Peyer's patch (tissue), 4 donors: ENCODE measurements at regions not wholly inside any gene's neighbourhood (a gene's known extent, or its start where the extent isn't known, plus 50 kb on each side); places are given as distances from the start of the nearest gene placed in this dataset.

ENCODE experiments used
- DNase-seq, 3 donors: peaks; one replicate each; pipeline ENCODE4 v3.0.0-alpha.2; 2017 to 2019
- H3K27ac ChIP-seq, 4 donors: fragments of 200-600 bp; sonication (generic); one replicate each; pipeline ENCODE4 v1.5.1; 2016 to 2019
- H3K27me3 ChIP-seq, 2 donors: fragments of 200-600 bp; sonication (generic); one replicate each; pipeline ENCODE4 v1.5.1; 2019
- H3K36me3 ChIP-seq, 3 donors: fragments of 200-600 bp; sonication (generic); one replicate each; pipeline ENCODE4 v1.5.1; 2016 to 2019
- H3K4me1 ChIP-seq, 4 donors: fragments of 200-600 bp; sonication (generic); one replicate each; pipeline ENCODE4 v1.5.1; 2016 to 2019
- H3K4me3 ChIP-seq, 4 donors: fragments of 200-600 bp; sonication (generic); 1 replicate in 3 of 4; 2 replicates in 1 of 4; pipeline ENCODE4 v1.5.1; 2016 to 2019; ENCODE audit warnings: mild to moderate bottlenecking in 1 of 4
- H3K9me3 ChIP-seq, 4 donors: fragments of 200-600 bp; sonication (generic); one replicate each; pipeline ENCODE4 v1.5.1; 2016 to 2019; ENCODE audit warnings: mild to moderate bottlenecking in 1 of 4
- POLR2A ChIP-seq, 2 donors: fragments of 450-650 bp; IDR thresholded peaks; one replicate each; pipeline ENCODE4 v1.5.1; 2017; ENCODE audit warnings: antibody characterized with exemption in 2 of 2, mild to moderate bottlenecking in 2 of 2, moderate library complexity in 2 of 2
- TF ChIP-seq, protein P1 (sequence below), 6 experiments: fragments of 450-650 bp in 4 of 6; fragments of 200-600 bp in 2 of 6; sonication (generic) in 1 of 6; IDR thresholded peaks; one replicate each; pipeline ENCODE4 v1.5.1; 2017 to 2019; ENCODE audit warnings: antibody characterized with exemption in 6 of 6, mild to moderate bottlenecking in 3 of 6, moderate library complexity in 1 of 6

DNA sequence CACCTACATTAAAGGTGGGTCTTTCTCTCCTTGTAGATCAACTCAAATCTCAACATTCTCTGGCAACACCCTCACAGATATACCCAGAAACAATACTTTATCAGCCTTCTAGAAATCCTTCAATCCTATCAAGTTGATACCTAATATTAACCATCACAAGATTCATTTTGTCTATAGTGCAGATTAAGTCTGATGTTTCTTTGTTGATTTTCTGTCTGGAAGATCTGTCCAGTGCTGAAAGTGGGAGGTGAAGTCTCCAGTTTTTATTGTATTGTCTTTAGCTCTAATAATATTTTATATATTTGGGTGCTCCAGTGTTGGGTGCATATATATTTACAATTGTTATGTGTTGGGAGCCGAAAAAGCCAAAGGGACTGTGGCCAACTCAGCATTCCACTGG is 493.9 kb upstream of the ADGRB3 start:
- TF ChIP-seq, protein P1, sequence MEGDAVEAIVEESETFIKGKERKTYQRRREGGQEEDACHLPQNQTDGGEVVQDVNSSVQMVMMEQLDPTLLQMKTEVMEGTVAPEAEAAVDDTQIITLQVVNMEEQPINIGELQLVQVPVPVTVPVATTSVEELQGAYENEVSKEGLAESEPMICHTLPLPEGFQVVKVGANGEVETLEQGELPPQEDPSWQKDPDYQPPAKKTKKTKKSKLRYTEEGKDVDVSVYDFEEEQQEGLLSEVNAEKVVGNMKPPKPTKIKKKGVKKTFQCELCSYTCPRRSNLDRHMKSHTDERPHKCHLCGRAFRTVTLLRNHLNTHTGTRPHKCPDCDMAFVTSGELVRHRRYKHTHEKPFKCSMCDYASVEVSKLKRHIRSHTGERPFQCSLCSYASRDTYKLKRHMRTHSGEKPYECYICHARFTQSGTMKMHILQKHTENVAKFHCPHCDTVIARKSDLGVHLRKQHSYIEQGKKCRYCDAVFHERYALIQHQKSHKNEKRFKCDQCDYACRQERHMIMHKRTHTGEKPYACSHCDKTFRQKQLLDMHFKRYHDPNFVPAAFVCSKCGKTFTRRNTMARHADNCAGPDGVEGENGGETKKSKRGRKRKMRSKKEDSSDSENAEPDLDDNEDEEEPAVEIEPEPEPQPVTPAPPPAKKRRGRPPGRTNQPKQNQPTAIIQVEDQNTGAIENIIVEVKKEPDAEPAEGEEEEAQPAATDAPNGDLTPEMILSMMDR (IDR thresholded peaks at IDR 0.05) = no peak
- no peak for TF ChIP-seq POLR2A (IDR thresholded peaks at IDR 0.05)
- no peaks in the 10 kb centered on the region for H3K9me3 ChIP-seq
- no peak for DNase-seq

DNA sequence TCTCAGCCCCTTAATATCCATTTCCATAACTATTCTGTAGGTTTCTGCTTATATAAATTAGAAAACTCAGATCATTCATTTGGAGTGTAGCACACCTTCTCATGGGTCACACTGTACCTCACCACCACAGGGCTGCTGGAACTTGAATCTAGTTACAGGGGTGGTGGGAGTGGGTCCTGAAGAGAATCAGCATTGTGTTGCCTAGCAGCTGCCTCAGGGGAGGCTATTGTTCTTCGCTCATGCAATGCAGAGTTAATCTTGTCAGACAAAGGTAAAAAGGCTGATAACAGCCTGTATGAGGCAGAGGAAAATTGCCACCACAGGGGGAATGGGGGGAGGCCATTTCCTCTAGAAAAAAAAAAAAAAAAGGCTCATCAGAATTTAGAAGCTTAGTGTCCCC is 496.0 kb upstream of the ADGRB3 start:
- TF ChIP-seq, protein P1 (IDR thresholded peaks at IDR 0.05) = no peak
- no peak for TF ChIP-seq POLR2A (IDR thresholded peaks at IDR 0.05)

More for the DNA sequence above, 493.9 kb upstream of the ADGRB3 start:
- H3K36me3 ChIP-seq = no peaks in the 10 kb centered on the region
- H3K4me3 ChIP-seq = no peak overlapping the region
- H3K4me1 ChIP-seq = no peaks in the 10 kb centered on the region
- no peak overlapping the region for H3K27ac ChIP-seq
- no peaks in the 10 kb centered on the region for H3K27me3 ChIP-seq

DNA sequence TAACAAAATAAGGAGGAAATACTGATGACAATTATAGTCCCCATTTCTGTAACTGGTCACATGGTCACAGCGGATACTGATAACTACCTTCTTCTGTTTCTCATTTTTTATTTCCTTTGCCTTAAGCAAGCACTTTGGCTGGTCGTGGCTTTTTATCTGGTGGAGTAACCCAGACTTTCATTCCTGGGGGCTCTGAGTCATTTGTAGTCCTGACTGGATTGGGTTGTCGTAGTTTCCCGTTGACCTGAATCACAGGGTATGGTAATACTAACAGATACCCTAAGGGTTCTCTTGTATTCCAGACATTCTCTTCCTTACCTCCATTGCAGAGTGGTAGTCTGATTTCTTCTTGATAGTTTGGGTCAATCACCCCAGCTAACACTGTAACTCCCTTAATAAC is 500.3 kb upstream of the ADGRB3 start:
- no peaks in the 10 kb centered on the region for H3K27me3 ChIP-seq
- H3K4me1 ChIP-seq = no peaks in the 10 kb centered on the region
- peaks cover 0 to 2% (median 0%) of the 10 kb centered on the region in 4 donors for H3K9me3 ChIP-seq
- no peak overlapping the region for H3K27ac ChIP-seq
- no peak for DNase-seq
- TF ChIP-seq, protein P1 (IDR thresholded peaks at IDR 0.05) = no peak
- no peak for TF ChIP-seq POLR2A (IDR thresholded peaks at IDR 0.05)
- no peaks in the 10 kb centered on the region for H3K36me3 ChIP-seq
- H3K4me3 ChIP-seq = no peak overlapping the region

More for the DNA sequence above, 496.0 kb upstream of the ADGRB3 start:
- Histone ChIP-seq H3K4me3 (no peak overlapping the region), H3K27ac (no peak overlapping the region), H3K36me3 (no peaks in the 10 kb centered on the region), H3K27me3 (no peaks in the 10 kb centered on the region), H3K9me3 (no peaks in the 10 kb centered on the region), H3K4me1 (no peaks in the 10 kb centered on the region)
- DNase-seq = no peak

DNA sequence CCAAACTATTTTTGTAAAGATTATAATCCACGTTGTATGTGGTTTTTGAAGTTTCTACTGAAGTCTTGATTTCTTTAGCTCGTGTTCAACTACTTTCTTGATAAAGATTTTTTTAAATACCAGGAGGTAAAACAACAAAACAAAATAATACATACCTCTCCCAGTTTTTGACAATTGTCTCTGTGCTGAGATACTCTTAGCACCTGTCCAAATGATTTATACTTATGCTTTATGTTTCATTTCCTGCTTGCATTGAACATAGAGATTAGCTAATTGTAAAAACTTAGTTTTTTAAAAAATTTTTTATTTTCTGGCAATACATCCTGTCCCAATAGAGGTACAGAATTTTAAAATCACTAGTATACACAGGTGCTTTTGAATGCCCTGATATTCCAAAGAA is 506.9 kb upstream of the ADGRB3 start:
- Histone ChIP-seq H3K27ac (no peak overlapping the region), H3K27me3 (no peaks in the 10 kb centered on the region), H3K4me1 (no peaks in the 10 kb centered on the region), H3K9me3 (peaks cover 0 to 2% (median 0%) of the 10 kb centered on the region in 4 donors), H3K4me3 (no peak overlapping the region), H3K36me3 (no peaks in the 10 kb centered on the region)
- TF ChIP-seq POLR2A (IDR thresholded peaks at IDR 0.05) = no peak
- TF ChIP-seq, protein P1 (IDR thresholded peaks at IDR 0.05) = no peak
- DNase-seq = no peak

DNA sequence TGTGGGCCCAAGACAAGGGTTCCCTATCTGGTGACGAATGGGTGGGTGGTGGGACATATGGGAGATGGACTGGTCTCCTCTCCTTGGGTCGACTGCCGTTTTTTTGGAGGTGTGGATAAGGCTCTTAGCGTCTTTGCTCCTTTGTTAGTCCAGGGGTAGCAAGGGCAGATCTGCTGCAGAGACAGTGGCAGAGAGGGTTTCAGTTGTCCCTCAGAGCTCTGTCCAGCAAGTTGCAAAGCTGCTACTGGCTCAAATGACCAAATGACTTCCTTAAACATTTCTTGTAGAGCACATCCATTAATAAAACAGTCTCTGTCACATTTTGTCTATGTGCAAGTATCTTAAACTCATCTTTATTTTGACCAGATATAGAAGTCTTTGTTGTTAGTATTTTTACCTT is 508.0 kb upstream of the ADGRB3 start:
- H3K4me1 ChIP-seq = no peaks in the 10 kb centered on the region
- TF ChIP-seq POLR2A (IDR thresholded peaks at IDR 0.05) = no peak
- TF ChIP-seq, protein P1 (IDR thresholded peaks at IDR 0.05) = no peak
- H3K27me3 ChIP-seq = no peaks in the 10 kb centered on the region
- no peak for DNase-seq
- no peak overlapping the region for H3K4me3 ChIP-seq
- no peak overlapping the region for H3K27ac ChIP-seq
- peaks cover 0 to 3% (median under 1%) of the 10 kb centered on the region in 4 donors for H3K9me3 ChIP-seq
- H3K36me3 ChIP-seq = no peaks in the 10 kb centered on the region
